DND-41 (cell line): ENCODE measurements at regions not wholly inside any gene's neighbourhood (a gene's known extent, or its start where the extent isn't known, plus 50 kb on each side); places are given as distances from the start of the nearest gene placed in this dataset.

Source experiments
- CTCF ChIP-seq: IDR thresholded peaks from 2 replicates; pipeline ENCODE4 v1.5.1; 2012; ENCODE audit warnings: borderline replicate concordance, low read length, moderate library complexity, mild to moderate bottlenecking; ENCODE audit not compliant: poor library complexity, severe bottlenecking; ENCODE audit errors: extremely low read depth
- EZH2 ChIP-seq: IDR thresholded peaks from 3 replicates; pipeline ENCODE4 v1.6.1; 2012; ENCODE audit warnings: borderline replicate concordance, low read depth, mild to moderate bottlenecking, moderate library complexity, low read length, inconsistent platforms; ENCODE audit not compliant: severe bottlenecking

DNA sequence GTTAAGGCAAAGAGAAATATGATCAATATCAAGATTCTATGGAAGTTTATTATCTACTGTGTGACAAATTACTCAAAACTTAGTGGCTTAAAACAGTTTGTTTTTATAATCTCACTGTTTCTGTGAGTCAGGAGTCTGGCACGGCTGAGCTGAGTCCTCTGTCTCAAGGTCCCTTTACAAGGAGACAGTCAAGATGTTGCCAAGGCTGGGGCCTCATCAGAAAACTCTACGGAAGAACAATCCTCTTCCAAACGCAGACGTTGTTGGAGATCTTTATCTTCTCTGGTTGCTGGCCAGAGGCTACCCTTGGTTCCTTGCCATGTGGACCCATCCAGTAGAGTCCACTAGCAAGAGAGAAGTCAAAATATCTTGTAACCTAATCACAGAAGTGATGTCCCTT, 100.6 kb upstream of the CCND2 start:
- no peak for TF ChIP-seq CTCF
- no peak for TF ChIP-seq EZH2
